Glutamatergic neuron (in vitro differentiated cells): ENCODE measurements at regions not wholly inside any gene's neighbourhood (a gene's known extent, or its start where the extent isn't known, plus 50 kb on each side); places are given as distances from the start of the nearest gene placed in this dataset.

Experiments
- DNase-seq: peaks from one replicate; pipeline ENCODE4 v3.0.0; 2022
- H3K27ac Mint-ChIP-seq: one replicate; pipeline ENCODE4 v1.8.0; 2020; ENCODE audit warnings: mild to moderate bottlenecking, mixed read lengths, inconsistent platforms; ENCODE audit not compliant: unreplicated experiment
- H3K27me3 Mint-ChIP-seq: one replicate; pipeline ENCODE4 v1.8.0; 2020; ENCODE audit warnings: mild to moderate bottlenecking, moderate library complexity, mixed read lengths, inconsistent platforms; ENCODE audit not compliant: unreplicated experiment
- H3K36me3 Mint-ChIP-seq: one replicate; pipeline ENCODE4 v1.8.0; 2020; ENCODE audit warnings: mild to moderate bottlenecking, mixed read lengths, inconsistent platforms; ENCODE audit not compliant: unreplicated experiment
- H3K4me1 Mint-ChIP-seq: one replicate; pipeline ENCODE4 v1.8.0; 2020; ENCODE audit warnings: mild to moderate bottlenecking, low read depth, mixed read lengths, inconsistent platforms; ENCODE audit not compliant: unreplicated experiment
- H3K4me3 Mint-ChIP-seq: one replicate; pipeline ENCODE4 v1.8.0; 2020; ENCODE audit warnings: mild to moderate bottlenecking, mixed read lengths, inconsistent platforms; ENCODE audit not compliant: unreplicated experiment
- H3K9me3 Mint-ChIP-seq: one replicate; pipeline ENCODE4 v1.8.0; 2020; ENCODE audit warnings: mild to moderate bottlenecking, moderate library complexity, mixed read lengths, inconsistent platforms; ENCODE audit not compliant: unreplicated experiment
- TF ChIP-seq, protein P1 (sequence below): fragments of 200-600 bp; sonication (generic); IDR thresholded peaks from one replicate; pipeline ENCODE4 v1.5.0; 2021; ENCODE audit not compliant: partially characterized antibody, unreplicated experiment

DNA sequence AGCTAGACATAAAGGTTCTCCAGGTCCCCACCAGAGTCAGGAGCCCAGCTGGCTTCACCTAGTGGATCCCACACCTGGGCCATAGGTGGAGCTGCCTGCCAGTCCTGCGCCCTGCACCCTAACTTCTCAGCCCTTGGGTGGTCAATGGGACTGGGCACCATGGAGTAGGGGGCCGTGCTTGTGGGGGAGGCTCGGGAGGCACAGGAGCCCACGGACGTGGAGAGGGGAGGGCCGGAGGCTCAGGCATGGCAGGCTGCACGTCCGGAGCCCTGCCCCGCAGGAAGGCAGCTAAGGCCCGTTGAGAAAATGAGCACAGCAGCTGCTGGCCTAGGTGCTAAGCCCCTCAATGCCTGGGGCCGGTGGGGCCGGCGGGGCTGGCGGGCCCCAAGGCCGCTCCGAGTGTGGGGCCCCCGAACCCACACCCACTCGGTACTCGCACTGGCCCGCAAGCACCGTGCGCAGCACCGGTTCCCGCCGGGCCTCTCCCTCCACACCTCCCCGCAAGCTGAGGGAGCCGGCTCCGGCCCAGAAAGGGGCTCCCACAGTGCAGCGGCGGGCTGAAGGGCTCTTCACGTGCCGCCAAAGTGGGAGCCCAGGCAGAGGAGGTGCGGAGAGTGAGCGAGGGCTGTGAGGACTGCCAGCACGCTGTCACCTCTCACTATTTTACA, 291.1 kb downstream of the KLHL4 start:
- H3K9me3 Mint-ChIP-seq, result no peaks in the 10 kb centered on the region
- no peak for DNase-seq
- peaks cover 4% of the 10 kb centered on the region for H3K4me1 Mint-ChIP-seq
- no peak overlapping the region for H3K4me3 Mint-ChIP-seq
- no peaks in the 10 kb centered on the region for H3K27me3 Mint-ChIP-seq
- TF ChIP-seq, protein P1, sequence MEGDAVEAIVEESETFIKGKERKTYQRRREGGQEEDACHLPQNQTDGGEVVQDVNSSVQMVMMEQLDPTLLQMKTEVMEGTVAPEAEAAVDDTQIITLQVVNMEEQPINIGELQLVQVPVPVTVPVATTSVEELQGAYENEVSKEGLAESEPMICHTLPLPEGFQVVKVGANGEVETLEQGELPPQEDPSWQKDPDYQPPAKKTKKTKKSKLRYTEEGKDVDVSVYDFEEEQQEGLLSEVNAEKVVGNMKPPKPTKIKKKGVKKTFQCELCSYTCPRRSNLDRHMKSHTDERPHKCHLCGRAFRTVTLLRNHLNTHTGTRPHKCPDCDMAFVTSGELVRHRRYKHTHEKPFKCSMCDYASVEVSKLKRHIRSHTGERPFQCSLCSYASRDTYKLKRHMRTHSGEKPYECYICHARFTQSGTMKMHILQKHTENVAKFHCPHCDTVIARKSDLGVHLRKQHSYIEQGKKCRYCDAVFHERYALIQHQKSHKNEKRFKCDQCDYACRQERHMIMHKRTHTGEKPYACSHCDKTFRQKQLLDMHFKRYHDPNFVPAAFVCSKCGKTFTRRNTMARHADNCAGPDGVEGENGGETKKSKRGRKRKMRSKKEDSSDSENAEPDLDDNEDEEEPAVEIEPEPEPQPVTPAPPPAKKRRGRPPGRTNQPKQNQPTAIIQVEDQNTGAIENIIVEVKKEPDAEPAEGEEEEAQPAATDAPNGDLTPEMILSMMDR, result no peak
- H3K27ac Mint-ChIP-seq, result no peak overlapping the region
- no peaks in the 10 kb centered on the region for H3K36me3 Mint-ChIP-seq

DNA sequence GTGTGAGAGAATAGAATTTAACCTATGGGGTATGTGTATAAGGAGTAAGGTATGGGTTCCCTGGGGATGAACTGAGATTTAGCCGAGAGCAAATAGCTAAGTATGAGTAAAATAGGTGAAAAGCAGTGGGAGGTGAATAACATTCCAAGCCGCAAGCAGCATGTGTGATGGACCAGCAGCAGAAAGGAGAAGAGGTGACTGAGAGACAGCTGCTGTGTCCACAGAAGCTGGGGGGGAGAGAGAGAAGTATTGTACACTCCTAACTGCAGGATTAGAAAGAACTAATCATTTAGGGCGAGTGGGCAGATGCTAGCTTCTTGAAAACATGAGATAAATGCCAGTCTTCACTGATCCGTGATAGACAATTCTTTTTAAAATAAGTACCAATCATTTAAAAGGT, 296.0 kb downstream of the KLHL4 start:
- TF ChIP-seq, protein P1, result no peak
- H3K9me3 Mint-ChIP-seq, result peaks cover 1% of the 10 kb centered on the region
- peak overlapping the region; percentile 10 for H3K27ac Mint-ChIP-seq
- no peaks in the 10 kb centered on the region for H3K27me3 Mint-ChIP-seq
- DNase-seq, result no peak
- H3K36me3 Mint-ChIP-seq, result no peaks in the 10 kb centered on the region
- peaks cover 7% of the 10 kb centered on the region for H3K4me1 Mint-ChIP-seq
- H3K4me3 Mint-ChIP-seq, result no peak overlapping the region

DNA sequence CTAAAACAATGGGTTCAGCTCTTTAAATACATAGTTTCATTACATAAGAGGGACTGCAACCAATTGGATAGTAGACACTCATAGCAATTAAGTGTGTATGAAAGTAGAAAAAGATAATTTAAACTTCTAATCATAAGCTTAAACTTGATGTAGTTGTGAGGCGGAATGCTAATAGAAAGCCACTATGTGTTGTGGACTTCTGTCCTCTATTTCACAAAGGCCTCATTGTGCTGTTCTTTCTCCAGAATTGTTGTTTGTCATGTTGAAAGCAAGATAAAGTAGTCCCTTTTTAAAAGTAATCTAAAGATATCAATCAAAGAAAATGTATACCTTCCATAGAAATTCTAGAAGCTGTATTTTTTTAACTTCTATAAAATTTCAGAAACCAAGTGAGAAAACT, 329.4 kb downstream of the KLHL4 start:
- Mint-ChIP-seq H3K4me1 (no peaks in the 10 kb centered on the region), H3K27me3 (no peaks in the 10 kb centered on the region), H3K9me3 (peaks cover 3% of the 10 kb centered on the region), H3K27ac (no peak overlapping the region), H3K4me3 (no peak overlapping the region), H3K36me3 (no peaks in the 10 kb centered on the region)
- DNase-seq, result no peak
- TF ChIP-seq, protein P1, result no peak

DNA sequence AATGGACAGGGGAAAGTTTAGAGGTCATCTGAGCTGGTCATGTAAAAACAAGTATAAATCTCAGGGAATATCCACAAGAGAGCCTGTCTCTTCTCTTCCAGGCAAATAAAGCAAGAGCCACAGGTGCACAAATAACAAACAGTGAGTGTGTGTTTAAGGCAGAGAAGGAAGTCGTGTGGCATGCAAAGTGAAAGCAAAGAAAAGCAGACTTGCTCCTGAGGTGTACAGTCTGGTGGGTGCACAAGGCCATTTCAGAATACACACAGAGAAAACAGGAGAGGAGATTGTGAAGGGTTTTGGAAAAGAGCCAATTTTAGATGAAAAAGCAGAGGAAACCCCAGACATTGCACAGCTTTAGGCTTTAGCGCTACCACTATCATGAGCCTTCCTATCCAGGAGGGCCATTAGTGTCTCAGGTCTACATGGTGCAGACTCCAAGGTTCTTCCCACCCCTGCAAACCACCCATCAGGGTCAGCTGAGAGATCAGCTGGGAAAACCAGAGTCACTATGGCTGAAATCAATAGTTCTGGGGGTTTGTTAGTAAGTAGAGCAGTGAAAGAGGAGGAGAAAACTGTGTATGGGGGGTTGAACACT, 355.8 kb downstream of the KLHL4 start:
- DNase-seq, result no peak
- TF ChIP-seq, protein P1, result no peak
- peaks cover 5% of the 10 kb centered on the region for H3K36me3 Mint-ChIP-seq
- no peaks in the 10 kb centered on the region for H3K4me1 Mint-ChIP-seq
- H3K27me3 Mint-ChIP-seq, result peaks cover under 1% of the 10 kb centered on the region
- no peaks in the 10 kb centered on the region for H3K9me3 Mint-ChIP-seq
- no peak overlapping the region for H3K27ac Mint-ChIP-seq
- no peak overlapping the region for H3K4me3 Mint-ChIP-seq

DNA sequence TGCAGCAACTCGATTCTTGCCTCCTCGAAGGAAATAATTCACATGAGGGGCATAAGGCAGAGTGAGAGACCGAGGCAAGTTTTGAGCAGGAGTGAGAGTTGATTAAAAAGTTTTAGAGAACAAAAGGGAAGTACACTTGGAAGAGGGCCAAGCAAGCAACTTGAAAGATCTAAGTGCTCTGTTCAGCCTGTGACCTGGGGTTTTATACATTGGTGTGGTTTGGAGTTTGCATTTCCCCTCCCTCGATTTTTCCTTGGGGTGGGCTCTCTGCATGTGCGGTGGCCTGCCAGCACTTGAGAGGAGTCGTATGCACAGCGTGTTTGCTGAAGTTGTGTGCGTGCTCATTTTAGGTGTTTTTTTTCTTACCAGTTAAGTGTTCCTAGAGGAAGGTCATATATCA, 356.4 kb downstream of the KLHL4 start:
- Mint-ChIP-seq H3K4me1 (no peaks in the 10 kb centered on the region), H3K9me3 (no peaks in the 10 kb centered on the region), H3K27me3 (peaks cover 3% of the 10 kb centered on the region), H3K27ac (no peak overlapping the region), H3K36me3 (peaks cover 5% of the 10 kb centered on the region), H3K4me3 (no peak overlapping the region)
- TF ChIP-seq, protein P1, result no peak
- DNase-seq, result no peak
